GM12878 (cell line): ENCODE measurements at regions not wholly inside any gene's neighbourhood (a gene's known extent, or its start where the extent isn't known, plus 50 kb on each side); places are given as distances from the start of the nearest gene placed in this dataset.

Source experiments
- ATAC-seq: fragments of 200-7000 bp; cut with Tn5 transposase; 3 replicates; pipeline ENCODE4 v1.9.1; 2020; ENCODE audit warnings: mild to moderate bottlenecking, moderate library complexity
- BruUV-seq: library from RNA; stranded (reverse); fragments of 400-500 nt; replicated peaks from 2 replicates; lab custom pipeline; 2021; lab: Mats Ljungman, UMichigan
- CTCF ChIA-PET: fragments of 300-600 bp; sonication (Branson Sonifier 250); formaldehyde crosslinking; extraction: SDS; loops from one replicate; lab custom pipeline; 2021; ENCODE audit warnings: inconsistent platforms; lab: Yijun Ruan, JAX
- POLR2A ChIA-PET: fragments of 350-600 bp; formaldehyde crosslinking; extraction: SDS; loops from one replicate; lab custom pipeline; 2021; ENCODE audit warnings: inconsistent platforms; lab: Charles Lee
- RAD21 ChIA-PET: fragments of 300-600 bp; sonication (Branson Sonifier 250); formaldehyde crosslinking; loops from one replicate; lab custom pipeline; 2023; ENCODE audit warnings: antibody characterized with exemption; ENCODE audit not compliant: unreplicated experiment; lab: Charles Lee
- SMC1A ChIA-PET: fragments of 300-600 bp; sonication (Branson Sonifier 250); formaldehyde crosslinking; loops from one replicate; lab custom pipeline; 2023; ENCODE audit not compliant: unreplicated experiment, uncharacterized antibody; lab: Charles Lee
- DNase-seq: peaks from one replicate; pipeline ENCODE4 v3.0.0-alpha.2; 2011; ENCODE audit warnings: low read depth, low spot score
- FAIRE-seq: peaks from 3 replicates; lab custom pipeline; 2011; peaks lifted over from hg19 to GRCh38; lab: Jason Lieb, UNC
- H2AFZ ChIP-seq: 2 replicates; pipeline ENCODE4 v1.6.0; 2011; ENCODE audit warnings: low read depth, low read length, control low read depth; ENCODE audit not compliant: control insufficient read depth
- H3K27ac ChIP-seq: 2 replicates; pipeline ENCODE4 v1.5.1; 2011; ENCODE audit warnings: control low read depth; ENCODE audit not compliant: control insufficient read depth, insufficient read depth
- H3K27me3 ChIP-seq, 2 experiments: replicated peaks in 1 of 2; 2 replicates each; pipeline versions ENCODE4 v1.6.0 to v1.6.1; 2011; ENCODE audit warnings: low read length in 1 of 2; ENCODE audit not compliant: control insufficient read depth in 2 of 2, insufficient read depth in 2 of 2
- H3K36me3 ChIP-seq, 2 experiments: 2 replicates each; pipeline ENCODE4 v1.5.1; 2011; ENCODE audit warnings: low read length in 1 of 2; ENCODE audit not compliant: control insufficient read depth in 2 of 2, insufficient read depth in 2 of 2
- H3K4me1 ChIP-seq: 2 replicates; pipeline ENCODE4 v1.6.1; 2011; ENCODE audit warnings: mild to moderate bottlenecking, low read length, moderate library complexity, mixed read lengths; ENCODE audit not compliant: control insufficient read depth, insufficient read depth
- H3K4me2 ChIP-seq: 2 replicates; pipeline ENCODE4 v1.6.0; 2011; ENCODE audit warnings: control low read depth; ENCODE audit not compliant: control insufficient read depth, insufficient read depth
- H3K4me3 ChIP-seq: fragments of 200-600 bp; sonication (generic); 2 replicates; pipeline ENCODE4 v1.5.1; 2016
- H3K79me2 ChIP-seq: 2 replicates; pipeline ENCODE4 v1.6.0; 2011; ENCODE audit warnings: low read length; ENCODE audit not compliant: control insufficient read depth, insufficient read depth
- H3K9ac ChIP-seq: 2 replicates; pipeline ENCODE4 v1.8.0; 2011; ENCODE audit warnings: low read length, control low read depth, mixed read lengths; ENCODE audit not compliant: control insufficient read depth, insufficient read depth
- H3K9me3 ChIP-seq: replicated peaks from 3 replicates; pipeline ENCODE4 v1.5.1; 2011; ENCODE audit warnings: mild to moderate bottlenecking, low read length; ENCODE audit not compliant: control insufficient read depth, insufficient read depth
- H4K20me1 ChIP-seq: 2 replicates; pipeline ENCODE4 v1.6.0; 2011; ENCODE audit not compliant: control insufficient read depth, insufficient read depth
- FOXK2 ChIP-seq: fragments of 450-650 bp; IDR thresholded peaks from 2 replicates; pipeline ENCODE4 v1.6.1; 2017; ENCODE audit warnings: mild to moderate bottlenecking, moderate library complexity
- HDAC6 ChIP-seq: fragments of 200-600 bp; sonication (generic); IDR thresholded peaks from one replicate; pipeline ENCODE4 v1.8.0; 2017; ENCODE audit warnings: antibody characterized with exemption; ENCODE audit not compliant: unreplicated experiment
- IRF3 ChIP-seq: fragments of 450-650 bp; IDR thresholded peaks from 2 replicates; pipeline ENCODE4 v1.6.1; 2014; ENCODE audit warnings: mild to moderate bottlenecking
- LARP7 ChIP-seq: fragments of 450-650 bp; IDR thresholded peaks from 2 replicates; pipeline ENCODE4 v1.6.1; 2017; ENCODE audit warnings: mild to moderate bottlenecking
- NR2C1 ChIP-seq: fragments of 450-650 bp; IDR thresholded peaks from 2 replicates; pipeline ENCODE4 v1.6.1; 2017; ENCODE audit warnings: antibody characterized with exemption, mild to moderate bottlenecking, moderate library complexity
- PAX8 ChIP-seq: fragments of 450-650 bp; IDR thresholded peaks from 2 replicates; pipeline ENCODE4 v1.6.1; 2017; ENCODE audit warnings: mild to moderate bottlenecking, moderate library complexity
- RBBP5 ChIP-seq: fragments of 200-600 bp; sonication (generic); conservative IDR thresholded peaks from 2 replicates; pipeline ENCODE4 v1.6.1; 2016
- SKIL ChIP-seq: fragments of 450-650 bp; IDR thresholded peaks from 2 replicates; pipeline ENCODE4 v1.6.1; 2017; ENCODE audit warnings: mild to moderate bottlenecking, low read depth, inconsistent platforms; ENCODE audit not compliant: poor library complexity, severe bottlenecking
- SREBF1 ChIP-seq: IDR thresholded peaks from 2 replicates; pipeline ENCODE4 v1.6.1; 2012; ENCODE audit warnings: mild to moderate bottlenecking, low read length
- TBL1XR1 ChIP-seq: IDR thresholded peaks from 2 replicates; pipeline ENCODE4 v1.6.1; 2012; ENCODE audit warnings: low read depth, low read length, improper control_type of control experiment
- ZNF207 ChIP-seq: fragments of 450-650 bp; IDR thresholded peaks from 2 replicates; pipeline ENCODE4 v1.6.1; 2014; ENCODE audit warnings: antibody characterized with exemption, mild to moderate bottlenecking, borderline replicate concordance
- ZNF384 ChIP-seq: IDR thresholded peaks from 2 replicates; pipeline ENCODE4 v1.6.1; 2012; ENCODE audit warnings: low read depth, mild to moderate bottlenecking, low read length, improper control_type of control experiment, borderline replicate concordance
- WGBS: methylation state at CpG from one replicate; pipeline ENCODE4 v1.1.6; 2016; ENCODE audit warnings: low lambda C conversion rate; ENCODE audit not compliant: insufficient replicate concordance, insufficient coverage; ENCODE audit errors: missing lambda C conversion rate; 5-methylcytosine and 5-hydroxymethylcytosine counted together
- in situ Hi-C: fragments of 300-500 bp; cut with MboI; formaldehyde crosslinking; loops from 9 replicates; pipeline ENCODE4 v1.14.3; 2018; ENCODE audit warnings: mixed read lengths
- intact Hi-C: fragments of 100-400 bp; cut with micrococcal nuclease; formaldehyde crosslinking; loops from one replicate; pipeline ENCODE4 v1.14.2; 2022; ENCODE audit not compliant: unreplicated experiment

- ChIA-PET SMC1A (no interaction called here), CTCF (no interaction called here), POLR2A (no interaction called here), RAD21 (no interaction called here)
- Histone ChIP-seq H4K20me1 (no peaks in the 10 kb centered on the region), H3K4me1 (no peaks in the 10 kb centered on the region), H3K9ac (no peak overlapping the region), H3K27ac (no peak overlapping the region), H3K27me3 (no peaks in the 10 kb centered on the region), H3K9me3 (no peaks in the 10 kb centered on the region; the same call in 2 of the 3 replicates), H3K79me2 (no peaks in the 10 kb centered on the region)
- ATAC-seq = no peak
- no peak for FAIRE-seq
- intact Hi-C loops = no loop called here
- no peak for TF ChIP-seq ZNF207
- no peak for TF ChIP-seq SKIL
- no peak for TF ChIP-seq HDAC6
- TF ChIP-seq, all 136 proteins: peak for 0
- no TSS peak for BruUV-seq
- in situ Hi-C loops = no loop called here
- no peak overlapping the region for H2AFZ ChIP-seq
- no peak for DNase-seq
- 1% methylated on average over 4 of the region's 4 CpGs for WGBS
- no peak overlapping the region for H3K4me3 ChIP-seq
- H3K4me2 ChIP-seq = no peak overlapping the region
- H3K36me3 ChIP-seq = no peaks in the 10 kb centered on the region
These were observed 306.9 kb upstream of the ADAMTS16 start for GRCh38 chr5:4833104-4833738.

- SMC1A ChIA-PET = no interaction called here
- Histone ChIP-seq H3K27ac (no peak overlapping the region), H3K27me3 (no peaks in the 10 kb centered on the region), H2AFZ (no peak overlapping the region), H3K4me1 (no peaks in the 10 kb centered on the region), H3K4me2 (no peak overlapping the region), H3K79me2 (no peaks in the 10 kb centered on the region), H3K9me3 (no peaks in the 10 kb centered on the region; the same call in 2 of the 3 replicates), H4K20me1 (no peaks in the 10 kb centered on the region), H3K36me3 (no peaks in the 10 kb centered on the region), H3K4me3 (no peak overlapping the region), H3K9ac (no peak overlapping the region)
- WGBS = 63% methylated on average over 24 of the region's 28 CpGs
- RAD21 ChIA-PET = no interaction called here
- FAIRE-seq (no peak), DNase-seq (no peak), ATAC-seq (no peak)
- no TSS peak for BruUV-seq
- in situ Hi-C loops (no loop called here), intact Hi-C loops (no loop called here)
- POLR2A ChIA-PET = no interaction called here
- TF ChIP-seq RBBP5 = no peak
- TF ChIP-seq FOXK2 = no peak
- no peak for TF ChIP-seq SREBF1
- TF ChIP-seq PAX8 = no peak
- no peak for TF ChIP-seq TBL1XR1
- TF ChIP-seq LARP7 = no peak
- TF ChIP-seq ZNF384 = no peak
- TF ChIP-seq IRF3 = no peak
- TF ChIP-seq NR2C1 = no peak
- CTCF ChIA-PET = interaction anchor here (1.2 kb wide), 1 partner anchor 24 kb away, joined by 3 read pairs; no protein-coding TSS in a partner anchor
These were observed 302.6 kb upstream of the ADAMTS16 start for GRCh38 chr5:4837489-4838058.
